Loucy (cell line): ENCODE measurements at regions not wholly inside any gene's neighbourhood (a gene's known extent, or its start where the extent isn't known, plus 50 kb on each side); places are given as distances from the start of the nearest gene placed in this dataset.

Experiments
- EZH2phosphoT487 ChIP-seq: fragments of 200-600 bp; IDR thresholded peaks from 2 replicates; pipeline ENCODE4 v1.6.1; 2018; ENCODE audit warnings: antibody characterized with exemption, mild to moderate bottlenecking, moderate library complexity, borderline replicate concordance
- TF ChIP-seq, protein P1 (sequence below): fragments of 200-600 bp; sonication (generic); conservative IDR thresholded peaks from 2 replicates; pipeline ENCODE4 v1.5.1; 2014; ENCODE audit warnings: mild to moderate bottlenecking, antibody characterized with exemption, low read length

DNA sequence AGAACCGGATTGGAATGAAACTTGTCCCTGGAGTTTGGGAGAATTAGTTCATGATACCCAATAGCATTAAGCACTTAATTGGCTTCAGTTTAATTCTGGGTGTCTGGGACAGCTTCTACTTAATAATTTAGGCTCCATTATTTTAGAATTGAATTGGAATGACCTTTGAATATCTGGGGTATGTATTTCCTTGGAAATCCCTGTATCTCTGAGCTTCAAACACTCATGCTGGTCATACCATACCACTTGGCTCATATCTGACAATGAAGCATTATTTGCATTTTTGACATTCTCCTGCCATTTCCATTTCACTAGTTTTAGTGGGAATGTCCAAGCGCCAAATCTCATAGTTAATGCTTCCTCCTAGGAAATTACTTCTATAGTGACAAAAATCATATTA, 393.1 kb downstream of the DIPK2A start:
- TF ChIP-seq, protein P1, sequence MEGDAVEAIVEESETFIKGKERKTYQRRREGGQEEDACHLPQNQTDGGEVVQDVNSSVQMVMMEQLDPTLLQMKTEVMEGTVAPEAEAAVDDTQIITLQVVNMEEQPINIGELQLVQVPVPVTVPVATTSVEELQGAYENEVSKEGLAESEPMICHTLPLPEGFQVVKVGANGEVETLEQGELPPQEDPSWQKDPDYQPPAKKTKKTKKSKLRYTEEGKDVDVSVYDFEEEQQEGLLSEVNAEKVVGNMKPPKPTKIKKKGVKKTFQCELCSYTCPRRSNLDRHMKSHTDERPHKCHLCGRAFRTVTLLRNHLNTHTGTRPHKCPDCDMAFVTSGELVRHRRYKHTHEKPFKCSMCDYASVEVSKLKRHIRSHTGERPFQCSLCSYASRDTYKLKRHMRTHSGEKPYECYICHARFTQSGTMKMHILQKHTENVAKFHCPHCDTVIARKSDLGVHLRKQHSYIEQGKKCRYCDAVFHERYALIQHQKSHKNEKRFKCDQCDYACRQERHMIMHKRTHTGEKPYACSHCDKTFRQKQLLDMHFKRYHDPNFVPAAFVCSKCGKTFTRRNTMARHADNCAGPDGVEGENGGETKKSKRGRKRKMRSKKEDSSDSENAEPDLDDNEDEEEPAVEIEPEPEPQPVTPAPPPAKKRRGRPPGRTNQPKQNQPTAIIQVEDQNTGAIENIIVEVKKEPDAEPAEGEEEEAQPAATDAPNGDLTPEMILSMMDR = no peak
- TF ChIP-seq EZH2phosphoT487 = no peak
